Dermis microvascular lymphatic vessel endothelial cell (primary cell): ENCODE measurements at regions not wholly inside any gene's neighbourhood (a gene's known extent, or its start where the extent isn't known, plus 50 kb on each side); places are given as distances from the start of the nearest gene placed in this dataset.

ENCODE experiments used
- DNase-seq, 2 donors: peaks; one replicate each; pipeline versions ENCODE4 v3.0.0 to v3.0.0-alpha.2; 2010; ENCODE audit warnings: low read depth in 2 of 2

- DNase-seq = no peak
These were observed 63.6 kb downstream of the PCDH7 start for GRCh38 chr4:30783751-30784150.

GRCh38 chr4:30789219-30789671 is 69.1 kb downstream of the PCDH7 start:
- DNase-seq = no peak

GRCh38 chr4:30790123-30790522 is 70.0 kb downstream of the PCDH7 start:
- DNase-seq = no peak

- DNase-seq = no peak
These were observed 70.8 kb downstream of the PCDH7 start for GRCh38 chr4:30790998-30791397.

GRCh38 chr4:30792601-30793000 is 72.4 kb downstream of the PCDH7 start:
- DNase-seq = no peak

- no peak for DNase-seq
These were observed 81.7 kb downstream of the PCDH7 start for GRCh38 chr4:30801876-30802275.

- DNase-seq = peak in 1 of 2 donors; percentile 4
These were observed 82.6 kb downstream of the PCDH7 start for GRCh38 chr4:30802622-30803323.

GRCh38 chr4:30808276-30808675 is 88.1 kb downstream of the PCDH7 start:
- DNase-seq = no peak

GRCh38 chr4:30811296-30811695 is 91.1 kb downstream of the PCDH7 start:
- no peak for DNase-seq

GRCh38 chr4:30815685-30816084 is 95.5 kb downstream of the PCDH7 start:
- DNase-seq = no peak

GRCh38 chr4:30817447-30817846 is 97.3 kb downstream of the PCDH7 start:
- DNase-seq = no peak

- DNase-seq = no peak
These were observed 98.4 kb downstream of the PCDH7 start for GRCh38 chr4:30818541-30818940.

- no peak for DNase-seq
These were observed 101.1 kb downstream of the PCDH7 start for GRCh38 chr4:30821275-30821674.

- DNase-seq = peak in 1 of 2 donors; percentile 5
These were observed 101.9 kb downstream of the PCDH7 start for GRCh38 chr4:30821859-30822612.

- DNase-seq = no peak
These were observed 102.9 kb downstream of the PCDH7 start for GRCh38 chr4:30822911-30823551.

- peak in 1 of 2 donors; percentile 3 for DNase-seq
These were observed 105.0 kb downstream of the PCDH7 start for GRCh38 chr4:30825008-30825770.

- DNase-seq = no peak
These were observed 108.2 kb downstream of the PCDH7 start for GRCh38 chr4:30828264-30828926.

- no peak for DNase-seq
These were observed 112.5 kb downstream of the PCDH7 start for GRCh38 chr4:30832639-30833038.

- DNase-seq = no peak
These were observed 113.0 kb downstream of the PCDH7 start for GRCh38 chr4:30833206-30833605.

GRCh38 chr4:30835044-30835443 is 114.9 kb downstream of the PCDH7 start:
- DNase-seq = no peak

- peak in 1 of 2 donors; percentile 17 for DNase-seq
These were observed 116.1 kb downstream of the PCDH7 start for GRCh38 chr4:30836231-30836630.
